HEK293 (cell line): ENCODE measurements at regions not wholly inside any gene's neighbourhood (a gene's known extent, or its start where the extent isn't known, plus 50 kb on each side); places are given as distances from the start of the nearest gene placed in this dataset.

ENCODE experiments used
- CTCF ChIA-PET: fragments of 350-600 bp; formaldehyde crosslinking; extraction: SDS; loops from one replicate; lab custom pipeline; 2021; ENCODE audit warnings: antibody characterized with exemption; lab: Yijun Ruan, JAX
- POLR2A ChIA-PET: fragments of 300-600 bp; formaldehyde crosslinking; extraction: SDS; loops from one replicate; lab custom pipeline; 2020; ENCODE audit warnings: antibody characterized with exemption, inconsistent platforms; lab: Yijun Ruan, JAX
- H3K27ac ChIP-seq: fragments of 200-500 bp; sonication (Bioruptor generic); 2 replicates; pipeline ENCODE4 v1.5.1; 2014; ENCODE audit warnings: low read depth, low read length, control low read depth, inconsistent platforms; ENCODE audit errors: extremely low read depth
- H3K36me3 ChIP-seq, 2 experiments: fragments of 200-500 bp in 1 of 2; sonication (Bioruptor generic) in 1 of 2; 1 replicate in 1 of 2; 2 replicates in 1 of 2; pipeline ENCODE4 v1.5.1; 2014 to 2017; ENCODE audit warnings: inconsistent platforms in 2 of 2, low read length in 2 of 2; ENCODE audit not compliant: control insufficient read depth in 2 of 2, insufficient read depth in 1 of 2
- H3K4me1 ChIP-seq: fragments of 200-500 bp; sonication (Bioruptor generic); 2 replicates; pipeline ENCODE4 v1.5.1; 2014; ENCODE audit warnings: mild to moderate bottlenecking, low read length, inconsistent platforms; ENCODE audit not compliant: control insufficient read depth, insufficient read depth
- H3K4me3 ChIP-seq: 2 replicates; pipeline ENCODE4 v1.5.1; 2011; ENCODE audit warnings: low read depth, mild to moderate bottlenecking, control low read depth, low read length, moderate library complexity
- H3K9me3 ChIP-seq: fragments of 200-500 bp; sonication (Bioruptor generic); 2 replicates; pipeline ENCODE4 v1.5.1; 2014; ENCODE audit warnings: low read depth, low read length, inconsistent platforms; ENCODE audit not compliant: control insufficient read depth, insufficient read depth
- ELK4 ChIP-seq: IDR thresholded peaks from 2 replicates; pipeline ENCODE4 v1.6.1; 2011; ENCODE audit warnings: mild to moderate bottlenecking, low read depth, low read length, borderline replicate concordance
- HOXA7 ChIP-seq: sonication (generic); formaldehyde crosslinking; IDR thresholded peaks from 2 replicates; pipeline ENCODE4 v1.8.1; 2022; ENCODE audit warnings: missing genetic modification reagents, borderline replicate concordance
- KLF1 ChIP-seq: fragments of 450-650 bp; formaldehyde crosslinking; IDR thresholded peaks from 2 replicates; pipeline ENCODE4 v1.5.1; 2016; ENCODE audit warnings: missing biosample characterization, missing genetic modification characterization
- MEIS1 ChIP-seq: sonication (generic); formaldehyde crosslinking; IDR thresholded peaks from 2 replicates; pipeline ENCODE4 v1.8.1; 2022; ENCODE audit warnings: missing genetic modification reagents, mild to moderate bottlenecking, borderline replicate concordance
- OVOL3 ChIP-seq: fragments of 450-650 bp; formaldehyde crosslinking; IDR thresholded peaks from 2 replicates; pipeline ENCODE4 v1.5.1; 2016; ENCODE audit warnings: missing biosample characterization, missing genetic modification characterization
- ZBTB17 ChIP-seq: fragments of 450-650 bp; formaldehyde crosslinking; IDR thresholded peaks from 2 replicates; pipeline ENCODE4 v1.5.1; 2016; ENCODE audit warnings: missing biosample characterization, missing genetic modification characterization
- ZNF114 ChIP-seq: fragments of 450-650 bp; formaldehyde crosslinking; IDR thresholded peaks from 2 replicates; pipeline ENCODE4 v1.5.0; 2017; ENCODE audit warnings: missing biosample characterization, missing genetic modification characterization
- ZNF121 ChIP-seq: fragments of 450-650 bp; formaldehyde crosslinking; IDR thresholded peaks from 2 replicates; pipeline ENCODE4 v1.5.1; 2016; ENCODE audit warnings: missing biosample characterization, missing genetic modification characterization
- ZNF133 ChIP-seq: fragments of 450-650 bp; formaldehyde crosslinking; IDR thresholded peaks from 2 replicates; pipeline ENCODE4 v1.5.1; 2016; ENCODE audit warnings: missing biosample characterization, missing genetic modification characterization
- ZNF202 ChIP-seq: fragments of 450-650 bp; formaldehyde crosslinking; IDR thresholded peaks from 2 replicates; pipeline ENCODE4 v1.5.1; 2016; ENCODE audit warnings: missing biosample characterization, missing genetic modification characterization, borderline replicate concordance
- ZNF239 ChIP-seq: fragments of 450-650 bp; formaldehyde crosslinking; IDR thresholded peaks from 2 replicates; pipeline ENCODE4 v1.5.1; 2016; ENCODE audit warnings: missing biosample characterization, missing genetic modification characterization
- ZNF280D ChIP-seq: fragments of 450-650 bp; formaldehyde crosslinking; IDR thresholded peaks from 2 replicates; pipeline ENCODE4 v1.5.1; 2016; ENCODE audit warnings: missing biosample characterization, missing genetic modification characterization
- ZNF354C ChIP-seq: fragments of 450-650 bp; formaldehyde crosslinking; IDR thresholded peaks from 2 replicates; pipeline ENCODE4 v1.5.1; 2016; ENCODE audit warnings: missing biosample characterization, missing genetic modification characterization, low read depth, borderline replicate concordance
- ZNF37A ChIP-seq: fragments of 450-650 bp; IDR thresholded peaks from 2 replicates; pipeline ENCODE4 v1.5.1; 2018; ENCODE audit warnings: missing biosample characterization, missing genetic modification characterization
- ZNF433 ChIP-seq: fragments of 450-650 bp; formaldehyde crosslinking; IDR thresholded peaks from 2 replicates; pipeline ENCODE4 v1.5.1; 2016; ENCODE audit warnings: missing biosample characterization, missing genetic modification characterization, low read depth
- ZNF514 ChIP-seq: fragments of 450-650 bp; formaldehyde crosslinking; IDR thresholded peaks from 2 replicates; pipeline ENCODE4 v1.5.1; 2016; ENCODE audit warnings: missing biosample characterization, missing genetic modification characterization
- ZNF521 ChIP-seq: fragments of 450-650 bp; formaldehyde crosslinking; IDR thresholded peaks from 2 replicates; pipeline ENCODE4 v1.5.1; 2017; ENCODE audit warnings: missing biosample characterization, mild to moderate bottlenecking, missing genetic modification characterization
- ZNF596 ChIP-seq: fragments of 450-650 bp; IDR thresholded peaks from 2 replicates; pipeline ENCODE4 v1.5.0; 2018; ENCODE audit warnings: missing biosample characterization, mild to moderate bottlenecking, missing genetic modification characterization, moderate library complexity
- ZNF610 ChIP-seq: fragments of 450-650 bp; formaldehyde crosslinking; IDR thresholded peaks from 2 replicates; pipeline ENCODE4 v1.5.1; 2016; ENCODE audit warnings: missing biosample characterization, missing genetic modification characterization, borderline replicate concordance
- ZNF664 ChIP-seq: fragments of 450-650 bp; formaldehyde crosslinking; IDR thresholded peaks from 2 replicates; pipeline ENCODE4 v1.5.1; 2016; ENCODE audit warnings: missing biosample characterization, missing genetic modification characterization
- ZNF677 ChIP-seq: fragments of 450-650 bp; IDR thresholded peaks from 2 replicates; pipeline ENCODE4 v1.5.0; 2018; ENCODE audit warnings: missing biosample characterization, mild to moderate bottlenecking, missing genetic modification characterization, moderate library complexity
- ZNF837 ChIP-seq: fragments of 450-650 bp; formaldehyde crosslinking; IDR thresholded peaks from 2 replicates; pipeline ENCODE4 v1.5.1; 2016; ENCODE audit warnings: missing biosample characterization, missing genetic modification characterization
- TF ChIP-seq, protein P1 (sequence below): fragments of 450-650 bp; formaldehyde crosslinking; IDR thresholded peaks from 2 replicates; pipeline ENCODE4 v1.5.1; 2017; ENCODE audit warnings: missing biosample characterization, missing genetic modification characterization
- TF ChIP-seq, protein P2 (sequence below): fragments of 450-650 bp; formaldehyde crosslinking; IDR thresholded peaks from 2 replicates; pipeline ENCODE4; 2016; ENCODE audit warnings: missing biosample characterization, missing genetic modification characterization
- TF ChIP-seq, protein P3 (sequence below): fragments of 450-650 bp; formaldehyde crosslinking; IDR thresholded peaks from 2 replicates; pipeline ENCODE4 v1.5.1; 2016; ENCODE audit warnings: missing biosample characterization, missing genetic modification characterization, borderline replicate concordance

GRCh38 chr6:22231050-22231449 lies 65.8 kb downstream of the PRL start:
- Histone ChIP-seq H3K27ac (no peak overlapping the region), H3K4me1 (no peaks in the 10 kb centered on the region), H3K9me3 (no peaks in the 10 kb centered on the region), H3K36me3 (no peaks in the 10 kb centered on the region)
- ChIA-PET CTCF (no interaction called here), POLR2A (no interaction called here)
- TF ChIP-seq ZNF514 (tag by site-specific recombination) (no peak), ZNF37A (tag by site-specific recombination) (no peak), KLF1 (tag by site-specific recombination) (no peak), ZNF202 (tag by site-specific recombination) (no peak), ZBTB17 (tag by site-specific recombination) (no peak), ZNF664 (no peak), ZNF433 (no peak), ZNF521 (tag by site-specific recombination) (no peak), ELK4 (no peak), ZNF354C (tag by site-specific recombination) (no peak), MEIS1 (CRISPR knock-in tag) (no peak), ZNF114 (no peak)
- TF ChIP-seq, protein P1, sequence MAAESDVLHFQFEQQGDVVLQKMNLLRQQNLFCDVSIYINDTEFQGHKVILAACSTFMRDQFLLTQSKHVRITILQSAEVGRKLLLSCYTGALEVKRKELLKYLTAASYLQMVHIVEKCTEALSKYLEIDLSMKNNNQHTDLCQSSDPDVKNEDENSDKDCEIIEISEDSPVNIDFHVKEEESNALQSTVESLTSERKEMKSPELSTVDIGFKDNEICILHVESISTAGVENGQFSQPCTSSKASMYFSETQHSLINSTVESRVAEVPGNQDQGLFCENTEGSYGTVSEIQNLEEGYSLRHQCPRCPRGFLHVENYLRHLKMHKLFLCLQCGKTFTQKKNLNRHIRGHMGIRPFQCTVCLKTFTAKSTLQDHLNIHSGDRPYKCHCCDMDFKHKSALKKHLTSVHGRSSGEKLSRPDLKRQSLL (tag by site-specific recombination), result no peak
- TF ChIP-seq, all 188 proteins: peak for 0
- H3K4me3 ChIP-seq, result no peak overlapping the region

GRCh38 chr6:22231616-22232015 lies 65.2 kb downstream of the PRL start:
- POLR2A ChIA-PET, result no interaction called here
- CTCF ChIA-PET, result interaction anchor here (0.7 kb wide), 1 partner anchor 240 kb away, joined by 4 read pairs; no protein-coding TSS in a partner anchor
- no peak overlapping the region for H3K27ac ChIP-seq
- no peak for TF ChIP-seq OVOL3
- no peak for TF ChIP-seq ZNF610 (tag by site-specific recombination)
- no peak for TF ChIP-seq ZNF596 (tag by site-specific recombination)
- no peak for TF ChIP-seq ZNF837 (tag by site-specific recombination)
- no peak for TF ChIP-seq ZNF677 (tag by site-specific recombination)
- no peak for TF ChIP-seq ZNF133
- TF ChIP-seq ZNF239 (tag by site-specific recombination), result no peak
- TF ChIP-seq, protein P2, sequence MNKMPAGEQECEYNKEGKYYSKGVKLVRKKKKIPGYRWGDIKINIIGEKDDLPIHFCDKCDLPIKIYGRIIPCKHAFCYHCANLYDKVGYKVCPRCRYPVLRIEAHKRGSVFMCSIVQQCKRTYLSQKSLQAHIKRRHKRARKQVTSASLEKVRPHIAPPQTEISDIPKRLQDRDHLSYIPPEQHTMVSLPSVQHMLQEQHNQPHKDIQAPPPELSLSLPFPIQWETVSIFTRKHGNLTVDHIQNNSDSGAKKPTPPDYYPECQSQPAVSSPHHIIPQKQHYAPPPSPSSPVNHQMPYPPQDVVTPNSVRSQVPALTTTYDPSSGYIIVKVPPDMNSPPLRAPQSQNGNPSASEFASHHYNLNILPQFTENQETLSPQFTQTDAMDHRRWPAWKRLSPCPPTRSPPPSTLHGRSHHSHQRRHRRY (tag by site-specific recombination), result no peak
- TF ChIP-seq, protein P3, sequence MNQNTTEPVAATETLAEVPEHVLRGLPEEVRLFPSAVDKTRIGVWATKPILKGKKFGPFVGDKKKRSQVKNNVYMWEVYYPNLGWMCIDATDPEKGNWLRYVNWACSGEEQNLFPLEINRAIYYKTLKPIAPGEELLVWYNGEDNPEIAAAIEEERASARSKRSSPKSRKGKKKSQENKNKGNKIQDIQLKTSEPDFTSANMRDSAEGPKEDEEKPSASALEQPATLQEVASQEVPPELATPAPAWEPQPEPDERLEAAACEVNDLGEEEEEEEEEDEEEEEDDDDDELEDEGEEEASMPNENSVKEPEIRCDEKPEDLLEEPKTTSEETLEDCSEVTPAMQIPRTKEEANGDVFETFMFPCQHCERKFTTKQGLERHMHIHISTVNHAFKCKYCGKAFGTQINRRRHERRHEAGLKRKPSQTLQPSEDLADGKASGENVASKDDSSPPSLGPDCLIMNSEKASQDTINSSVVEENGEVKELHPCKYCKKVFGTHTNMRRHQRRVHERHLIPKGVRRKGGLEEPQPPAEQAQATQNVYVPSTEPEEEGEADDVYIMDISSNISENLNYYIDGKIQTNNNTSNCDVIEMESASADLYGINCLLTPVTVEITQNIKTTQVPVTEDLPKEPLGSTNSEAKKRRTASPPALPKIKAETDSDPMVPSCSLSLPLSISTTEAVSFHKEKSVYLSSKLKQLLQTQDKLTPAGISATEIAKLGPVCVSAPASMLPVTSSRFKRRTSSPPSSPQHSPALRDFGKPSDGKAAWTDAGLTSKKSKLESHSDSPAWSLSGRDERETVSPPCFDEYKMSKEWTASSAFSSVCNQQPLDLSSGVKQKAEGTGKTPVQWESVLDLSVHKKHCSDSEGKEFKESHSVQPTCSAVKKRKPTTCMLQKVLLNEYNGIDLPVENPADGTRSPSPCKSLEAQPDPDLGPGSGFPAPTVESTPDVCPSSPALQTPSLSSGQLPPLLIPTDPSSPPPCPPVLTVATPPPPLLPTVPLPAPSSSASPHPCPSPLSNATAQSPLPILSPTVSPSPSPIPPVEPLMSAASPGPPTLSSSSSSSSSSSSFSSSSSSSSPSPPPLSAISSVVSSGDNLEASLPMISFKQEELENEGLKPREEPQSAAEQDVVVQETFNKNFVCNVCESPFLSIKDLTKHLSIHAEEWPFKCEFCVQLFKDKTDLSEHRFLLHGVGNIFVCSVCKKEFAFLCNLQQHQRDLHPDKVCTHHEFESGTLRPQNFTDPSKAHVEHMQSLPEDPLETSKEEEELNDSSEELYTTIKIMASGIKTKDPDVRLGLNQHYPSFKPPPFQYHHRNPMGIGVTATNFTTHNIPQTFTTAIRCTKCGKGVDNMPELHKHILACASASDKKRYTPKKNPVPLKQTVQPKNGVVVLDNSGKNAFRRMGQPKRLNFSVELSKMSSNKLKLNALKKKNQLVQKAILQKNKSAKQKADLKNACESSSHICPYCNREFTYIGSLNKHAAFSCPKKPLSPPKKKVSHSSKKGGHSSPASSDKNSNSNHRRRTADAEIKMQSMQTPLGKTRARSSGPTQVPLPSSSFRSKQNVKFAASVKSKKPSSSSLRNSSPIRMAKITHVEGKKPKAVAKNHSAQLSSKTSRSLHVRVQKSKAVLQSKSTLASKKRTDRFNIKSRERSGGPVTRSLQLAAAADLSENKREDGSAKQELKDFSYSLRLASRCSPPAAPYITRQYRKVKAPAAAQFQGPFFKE, result no peak
- no peak for TF ChIP-seq HOXA7
- TF ChIP-seq ZNF280D (tag by site-specific recombination), result no peak
- no peak for TF ChIP-seq ZNF121 (tag by site-specific recombination)

More at GRCh38 chr6:22231616-22232015, 65.2 kb downstream of the PRL start:
- Histone ChIP-seq H3K4me3 (no peak overlapping the region), H3K9me3 (no peaks in the 10 kb centered on the region), H3K36me3 (no peaks in the 10 kb centered on the region), H3K4me1 (no peaks in the 10 kb centered on the region; the same call in 1 of the 2 replicates)
